IMR-90 (cell line): ENCODE measurements at regions not wholly inside any gene's neighbourhood (a gene's known extent, or its start where the extent isn't known, plus 50 kb on each side); places are given as distances from the start of the nearest gene placed in this dataset.

ENCODE experiments used
- ATAC-seq: fragments of 200-7000 bp; cut with Tn5 transposase; 2 replicates; pipeline ENCODE4 v1.9.1; 2020; ENCODE audit warnings: low read depth, mild to moderate bottlenecking, moderate library complexity
- BruUV-seq: library from RNA; stranded (reverse); fragments of 400-500 nt; replicated peaks from 2 replicates; lab custom pipeline; 2021; lab: Mats Ljungman, UMichigan
- CTCF ChIA-PET: fragments of 300-600 bp; formaldehyde crosslinking; extraction: SDS; loops from one replicate; lab custom pipeline; 2021; ENCODE audit warnings: antibody characterized with exemption; lab: Yijun Ruan, JAX
- POLR2A ChIA-PET: fragments of 300-600 bp; sonication (Branson Sonifier 250); formaldehyde crosslinking; loops from one replicate; lab custom pipeline; 2022; ENCODE audit warnings: antibody characterized with exemption; ENCODE audit not compliant: unreplicated experiment; lab: Charles Lee
- DNase-seq: peaks from one replicate; pipeline ENCODE4 v3.0.0; 2013
- H2AFZ ChIP-seq: replicated peaks from 2 replicates; pipeline ENCODE3; 2013; ENCODE audit warnings: low read length, mild to moderate bottlenecking; ENCODE audit not compliant: poor library complexity
- H2AK5ac ChIP-seq: 2 replicates; pipeline ENCODE4 v1.6.1; 2013; ENCODE audit warnings: low read depth, low read length, inconsistent platforms
- H2AK9ac ChIP-seq: replicated peaks from 2 replicates; pipeline ENCODE3; 2013; ENCODE audit warnings: mild to moderate bottlenecking, low read depth, low read length, moderate library complexity; ENCODE audit not compliant: poor library complexity
- H2BK120ac ChIP-seq: 2 replicates; pipeline ENCODE4 v1.6.1; 2013; ENCODE audit warnings: low read depth, low read length, inconsistent platforms
- H2BK15ac ChIP-seq: 3 replicates; pipeline ENCODE4 v1.6.1; 2013; ENCODE audit warnings: low read depth, low read length, inconsistent platforms
- H2BK20ac ChIP-seq: 2 replicates; pipeline ENCODE4 v1.6.1; 2013; ENCODE audit warnings: low read depth, mild to moderate bottlenecking, inconsistent platforms, low read length, moderate library complexity
- H2BK5ac ChIP-seq: 2 replicates; pipeline ENCODE4 v1.6.1; 2013; ENCODE audit warnings: mild to moderate bottlenecking, low read depth, low read length, inconsistent platforms; ENCODE audit not compliant: poor library complexity, severe bottlenecking
- H3K14ac ChIP-seq: replicated peaks from 2 replicates; pipeline ENCODE4 v1.6.1; 2013; ENCODE audit warnings: low read depth, low read length, inconsistent platforms
- H3K18ac ChIP-seq: 2 replicates; pipeline ENCODE4 v1.6.1; 2013; ENCODE audit warnings: low read depth, low read length, control low read depth
- H3K23ac ChIP-seq: 2 replicates; pipeline ENCODE4 v1.6.1; 2013; ENCODE audit warnings: low read depth, low read length, inconsistent platforms
- H3K27ac ChIP-seq: 2 replicates; pipeline ENCODE4 v1.5.1; 2013; ENCODE audit warnings: mild to moderate bottlenecking, control low read depth, low read length; ENCODE audit not compliant: insufficient read depth
- H3K27me3 ChIP-seq: 2 replicates; pipeline ENCODE4 v1.6.1; 2013; ENCODE audit warnings: low read length; ENCODE audit not compliant: control insufficient read depth, insufficient read depth
- H3K36me3 ChIP-seq: 2 replicates; pipeline ENCODE4 v1.6.1; 2013; ENCODE audit warnings: low read length, mixed read lengths; ENCODE audit not compliant: control insufficient read depth, insufficient read depth
- H3K4ac ChIP-seq: 2 replicates; pipeline ENCODE4 v1.6.1; 2013; ENCODE audit warnings: low read depth, low read length, inconsistent platforms
- H3K4me1 ChIP-seq: 2 replicates; pipeline ENCODE4 v1.6.1; 2013; ENCODE audit warnings: low read length, mixed read lengths; ENCODE audit not compliant: control insufficient read depth, insufficient read depth
- H3K4me2 ChIP-seq: 2 replicates; pipeline ENCODE4 v1.6.1; 2013; ENCODE audit warnings: low read depth, mild to moderate bottlenecking, control low read depth, low read length, moderate library complexity
- H3K4me3 ChIP-seq: 2 replicates; pipeline ENCODE4 v1.5.1; 2013; ENCODE audit warnings: low read depth, mild to moderate bottlenecking, control low read depth, low read length, moderate library complexity; ENCODE audit not compliant: insufficient read depth
- H3K56ac ChIP-seq: 2 replicates; pipeline ENCODE4 v1.6.1; 2013; ENCODE audit warnings: low read length, inconsistent platforms; ENCODE audit not compliant: insufficient read depth; ENCODE audit errors: extremely low read depth
- H3K79me1 ChIP-seq, 2 experiments: 2 replicates each; pipeline ENCODE4 v1.6.1; 2013; ENCODE audit warnings: low read length in 2 of 2, inconsistent platforms in 1 of 2, low read depth in 1 of 2
- H3K9ac ChIP-seq: 2 replicates; pipeline ENCODE4 v1.6.1; 2013; ENCODE audit warnings: low read depth, low read length, control low read depth
- H3K9me1 ChIP-seq: 2 replicates; pipeline ENCODE4 v1.6.1; 2013; ENCODE audit warnings: low read length, inconsistent platforms; ENCODE audit not compliant: insufficient read depth
- H3K9me3 ChIP-seq: 2 replicates; pipeline ENCODE4 v1.6.1; 2013; ENCODE audit warnings: low read length; ENCODE audit not compliant: control insufficient read depth, insufficient read depth
- H4K20me1 ChIP-seq: 2 replicates; pipeline ENCODE4 v1.6.1; 2013; ENCODE audit warnings: low read length, inconsistent platforms; ENCODE audit not compliant: insufficient read depth
- H4K5ac ChIP-seq: 2 replicates; pipeline ENCODE4 v1.6.1; 2013; ENCODE audit warnings: mild to moderate bottlenecking, low read depth, low read length, control low read depth
- H4K8ac ChIP-seq, 2 experiments: 2 replicates each; pipeline ENCODE4 v1.6.1; 2013; ENCODE audit warnings: low read depth in 2 of 2, low read length in 2 of 2, control low read depth in 1 of 2, inconsistent platforms in 1 of 2
- H4K91ac ChIP-seq: 2 replicates; pipeline ENCODE4 v1.6.1; 2013; ENCODE audit warnings: low read depth, low read length, inconsistent platforms; ENCODE audit not compliant: insufficient read depth
- BHLHE40 ChIP-seq: fragments of 150-350 bp; IDR thresholded peaks from 2 replicates; pipeline ENCODE4 v1.6.1; 2016; ENCODE audit warnings: mild to moderate bottlenecking, low read depth, low read length
- CEBPB ChIP-seq: IDR thresholded peaks from 2 replicates; pipeline ENCODE4 v1.6.1; 2012; ENCODE audit warnings: low read depth, low read length, improper control_type of control experiment
- CHD1 ChIP-seq: IDR thresholded peaks from 2 replicates; pipeline ENCODE4 v1.6.1; 2012; ENCODE audit warnings: low read depth, low read length, improper control_type of control experiment
- FOS ChIP-seq: fragments of 150-350 bp; IDR thresholded peaks from 2 replicates; pipeline ENCODE4 v1.6.1; 2016; ENCODE audit warnings: low read depth, low read length
- MAFK ChIP-seq: IDR thresholded peaks from 2 replicates; pipeline ENCODE4 v1.6.1; 2012; ENCODE audit warnings: low read depth, low read length, improper control_type of control experiment
- MAZ ChIP-seq: IDR thresholded peaks from 2 replicates; pipeline ENCODE4 v1.6.1; 2012; ENCODE audit warnings: low read depth, mild to moderate bottlenecking, low read length, improper control_type of control experiment, moderate library complexity, borderline replicate concordance
- MXI1 ChIP-seq: IDR thresholded peaks from 2 replicates; pipeline ENCODE4 v1.6.1; 2012; ENCODE audit warnings: low read depth, mild to moderate bottlenecking, low read length, moderate library complexity, borderline replicate concordance
- NFE2L2 ChIP-seq: fragments of 150-350 bp; IDR thresholded peaks from 2 replicates; pipeline ENCODE4 v1.6.1; 2016; ENCODE audit warnings: low read depth, mild to moderate bottlenecking, low read length
- POLR2A ChIP-seq: IDR thresholded peaks from 2 replicates; pipeline ENCODE4 v1.6.1; 2012; ENCODE audit warnings: mild to moderate bottlenecking, low read depth, low read length
- RAD21 ChIP-seq: IDR thresholded peaks from 2 replicates; pipeline ENCODE4 v1.6.1; 2012; ENCODE audit warnings: low read length, improper control_type of control experiment
- RFX5 ChIP-seq: IDR thresholded peaks from 2 replicates; pipeline ENCODE4 v1.8.0; 2012; ENCODE audit warnings: low read depth, mild to moderate bottlenecking, low read length, moderate library complexity
- SMC3 ChIP-seq: fragments of 150-350 bp; IDR thresholded peaks from 2 replicates; pipeline ENCODE4 v1.6.1; 2016; ENCODE audit warnings: low read depth, mild to moderate bottlenecking, antibody characterized with exemption, low read length, moderate library complexity
- USF2 ChIP-seq: fragments of 150-350 bp; IDR thresholded peaks from 2 replicates; pipeline ENCODE4 v1.6.1; 2017; ENCODE audit warnings: mild to moderate bottlenecking, antibody characterized with exemption, low read length, low read depth
- WGBS, 2 experiments: methylation state at CpG; one replicate each; pipeline versions ENCODE4 v1.1.5 to v1.1.7; 2013; ENCODE audit warnings: missing lambda C conversion rate in 2 of 2; ENCODE audit not compliant: insufficient read length in 1 of 2; ENCODE audit errors: extremely low coverage in 2 of 2; 5-methylcytosine and 5-hydroxymethylcytosine counted together
- dilution Hi-C: fragments of 300-500 bp; cut with HindIII; formaldehyde crosslinking; loops from one replicate; pipeline ENCODE4 v1.14.3; 2018; ENCODE audit warnings: low sequenced_read_pairs; ENCODE audit not compliant: unreplicated experiment
- in situ Hi-C: fragments of 300-500 bp; cut with MboI; formaldehyde crosslinking; loops from 3 replicates; pipeline ENCODE4 v1.14.3; 2019; ENCODE audit warnings: low sequenced_read_pairs, inconsistent platforms, mixed read lengths
- intact Hi-C: fragments of 100-400 bp; cut with micrococcal nuclease; formaldehyde crosslinking; loops from 2 replicates; pipeline ENCODE4 v1.10.0; 2022
- TF ChIP-seq, protein P1 (sequence below): conservative IDR thresholded peaks from 2 replicates; pipeline ENCODE4 v1.5.1; 2012; ENCODE audit warnings: mild to moderate bottlenecking, low read depth, low read length, improper control_type of control experiment

GRCh38 chr1:58255192-58255591, 291.3 kb downstream of the OMA1 start:
- no peak overlapping the region for H3K14ac ChIP-seq
- no peak overlapping the region for H2AK9ac ChIP-seq
- no peak overlapping the region for H3K23ac ChIP-seq
- no peak overlapping the region for H4K5ac ChIP-seq
- no peak overlapping the region for H2BK5ac ChIP-seq
- H4K91ac ChIP-seq = no peak overlapping the region
- no peaks in the 10 kb centered on the region for H3K9me1 ChIP-seq
- H3K18ac ChIP-seq = no peak overlapping the region
- H3K4me2 ChIP-seq = no peak overlapping the region
- DNase-seq (no peak), ATAC-seq (no peak)
- ChIA-PET CTCF (no interaction called here), POLR2A (no interaction called here)
- in situ Hi-C loops (no loop called here), intact Hi-C loops (no loop called here), dilution Hi-C loops (no loop called here)
- no peak for TF ChIP-seq USF2
- no peak for TF ChIP-seq RAD21
- TF ChIP-seq POLR2A = no peak
- TF ChIP-seq BHLHE40 = no peak
- TF ChIP-seq NFE2L2 = no peak
- no peak for TF ChIP-seq MAZ
- TF ChIP-seq RFX5 = no peak
- no peak for TF ChIP-seq CHD1
- no peak for TF ChIP-seq MAFK
- no peak for TF ChIP-seq MXI1
- TF ChIP-seq FOS = no peak
- TF ChIP-seq SMC3 = no peak
- no peak for TF ChIP-seq CEBPB
- TF ChIP-seq, protein P1, sequence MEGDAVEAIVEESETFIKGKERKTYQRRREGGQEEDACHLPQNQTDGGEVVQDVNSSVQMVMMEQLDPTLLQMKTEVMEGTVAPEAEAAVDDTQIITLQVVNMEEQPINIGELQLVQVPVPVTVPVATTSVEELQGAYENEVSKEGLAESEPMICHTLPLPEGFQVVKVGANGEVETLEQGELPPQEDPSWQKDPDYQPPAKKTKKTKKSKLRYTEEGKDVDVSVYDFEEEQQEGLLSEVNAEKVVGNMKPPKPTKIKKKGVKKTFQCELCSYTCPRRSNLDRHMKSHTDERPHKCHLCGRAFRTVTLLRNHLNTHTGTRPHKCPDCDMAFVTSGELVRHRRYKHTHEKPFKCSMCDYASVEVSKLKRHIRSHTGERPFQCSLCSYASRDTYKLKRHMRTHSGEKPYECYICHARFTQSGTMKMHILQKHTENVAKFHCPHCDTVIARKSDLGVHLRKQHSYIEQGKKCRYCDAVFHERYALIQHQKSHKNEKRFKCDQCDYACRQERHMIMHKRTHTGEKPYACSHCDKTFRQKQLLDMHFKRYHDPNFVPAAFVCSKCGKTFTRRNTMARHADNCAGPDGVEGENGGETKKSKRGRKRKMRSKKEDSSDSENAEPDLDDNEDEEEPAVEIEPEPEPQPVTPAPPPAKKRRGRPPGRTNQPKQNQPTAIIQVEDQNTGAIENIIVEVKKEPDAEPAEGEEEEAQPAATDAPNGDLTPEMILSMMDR = no peak
- H2AK5ac ChIP-seq = no peak overlapping the region
- no CpG with 5 or more reads among the region's 4 CpGs for WGBS, 2 experiments
- no peaks in the 10 kb centered on the region for H4K20me1 ChIP-seq
- H3K79me1 ChIP-seq = no peaks in the 10 kb centered on the region
- no peak overlapping the region for H2AFZ ChIP-seq
- no peak overlapping the region for H3K4me3 ChIP-seq
- no peaks in the 10 kb centered on the region for H3K36me3 ChIP-seq
- no TSS peak for BruUV-seq
- no peak overlapping the region for H2BK20ac ChIP-seq
- no peak overlapping the region for H4K8ac ChIP-seq
- H2BK15ac ChIP-seq = no peak overlapping the region
- no peak overlapping the region for H2BK120ac ChIP-seq
- H3K27ac ChIP-seq = no peak overlapping the region
- H3K4ac ChIP-seq = no peak overlapping the region
- H3K56ac ChIP-seq = no peak overlapping the region
- peaks cover 7% of the 10 kb centered on the region; the same call in 1 of the 2 replicates for H3K27me3 ChIP-seq
- no peaks in the 10 kb centered on the region for H3K4me1 ChIP-seq
- H3K9ac ChIP-seq = no peak overlapping the region
- no peaks in the 10 kb centered on the region for H3K9me3 ChIP-seq
